ENCODE measurements at regions not wholly inside any gene's neighbourhood (a gene's known extent, or its start where the extent isn't known, plus 50 kb on each side); places are given as distances from the start of the nearest gene placed in this dataset.
"Not testable (repeated sequence)": the region's sequence is repeated elsewhere in the genome, so short reads cannot be mapped to it uniquely, and the experiment has no call there.

- H3K4me3 Mint-ChIP-seq, result no peak overlapping the region
- ATAC-seq (ENCODE audit: low read depth in 2 of 2) (no peak), DNase-seq (no peak)
- H3K27me3 Mint-ChIP-seq, result peaks cover 7 to 27% (median 13%) of the 10 kb centered on the region in 3 donors
- no peak overlapping the region for H3K27ac Mint-ChIP-seq
- H3K36me3 Mint-ChIP-seq, result no peaks in the 10 kb centered on the region
- H3K4me1 Mint-ChIP-seq, result no peaks in the 10 kb centered on the region
- H3K9me3 Mint-ChIP-seq, result peaks cover 0 to 9% (median 3%) of the 10 kb centered on the region in 7 donors
These were observed 144.8 kb upstream of the TNP1 start for GRCh38 chr2:217004656-217005055.

DNA sequence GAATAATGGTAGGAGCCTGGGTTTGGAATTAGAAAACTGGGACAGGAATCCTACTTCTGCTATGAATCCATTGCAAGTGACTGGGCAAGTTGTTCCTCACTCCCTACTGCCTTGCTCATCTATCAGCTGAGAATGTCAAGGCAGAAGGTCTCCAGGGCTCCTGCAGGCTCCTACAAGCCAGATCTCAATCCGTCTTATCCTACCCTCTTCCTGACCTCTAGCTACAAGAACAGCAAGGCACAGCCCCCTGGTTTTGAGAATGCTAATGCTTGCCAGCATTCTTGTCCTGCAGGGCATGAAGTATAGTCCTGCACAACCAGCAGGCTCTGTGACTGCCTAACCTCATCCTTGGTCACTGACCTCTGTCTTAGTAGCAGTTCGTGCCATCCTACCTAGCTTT lies 141.9 kb upstream of the TNP1 start:
- no peak for DNase-seq
- no peaks in the 10 kb centered on the region for H3K4me1 Mint-ChIP-seq
- ATAC-seq (ENCODE audit: low read depth in 2 of 2), result no peak
- H3K9me3 Mint-ChIP-seq, result peaks cover 0 to 6% (median 3%) of the 10 kb centered on the region in 7 donors
- no peaks in the 10 kb centered on the region for H3K36me3 Mint-ChIP-seq
- no peak overlapping the region for H3K27ac Mint-ChIP-seq
- no peak overlapping the region for H3K4me3 Mint-ChIP-seq
- peaks cover 9 to 16% (median 10%) of the 10 kb centered on the region in 3 donors for H3K27me3 Mint-ChIP-seq

DNA sequence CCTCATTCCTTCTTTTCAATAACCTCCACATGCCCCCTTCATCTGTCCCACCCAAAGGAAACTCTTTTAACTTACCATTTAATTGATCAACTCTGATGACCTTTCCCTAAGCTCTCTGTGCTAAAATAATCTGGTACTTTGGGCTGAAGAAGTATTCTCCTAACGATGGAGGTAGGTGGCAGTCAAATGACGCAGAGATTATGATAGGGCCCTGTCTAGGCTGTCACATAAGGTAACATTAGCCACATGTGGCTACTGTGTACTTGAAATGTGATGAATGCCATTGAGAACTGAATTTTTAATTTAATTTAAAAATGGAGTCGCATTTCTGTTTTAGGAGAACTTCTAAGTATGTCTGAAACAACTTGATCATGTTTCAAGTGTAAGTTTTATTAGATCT lies 140.5 kb upstream of the TNP1 start:
- Mint-ChIP-seq H3K4me3 (no peak overlapping the region), H3K9me3 (peaks cover 0 to 4% (median 2%) of the 10 kb centered on the region in 7 donors), H3K4me1 (no peaks in the 10 kb centered on the region), H3K27ac (no peak overlapping the region), H3K36me3 (no peaks in the 10 kb centered on the region), H3K27me3 (peaks cover 9 to 17% (median 15%) of the 10 kb centered on the region in 3 donors)
- DNase-seq (no peak), ATAC-seq (ENCODE audit: low read depth in 2 of 2) (no peak)

DNA sequence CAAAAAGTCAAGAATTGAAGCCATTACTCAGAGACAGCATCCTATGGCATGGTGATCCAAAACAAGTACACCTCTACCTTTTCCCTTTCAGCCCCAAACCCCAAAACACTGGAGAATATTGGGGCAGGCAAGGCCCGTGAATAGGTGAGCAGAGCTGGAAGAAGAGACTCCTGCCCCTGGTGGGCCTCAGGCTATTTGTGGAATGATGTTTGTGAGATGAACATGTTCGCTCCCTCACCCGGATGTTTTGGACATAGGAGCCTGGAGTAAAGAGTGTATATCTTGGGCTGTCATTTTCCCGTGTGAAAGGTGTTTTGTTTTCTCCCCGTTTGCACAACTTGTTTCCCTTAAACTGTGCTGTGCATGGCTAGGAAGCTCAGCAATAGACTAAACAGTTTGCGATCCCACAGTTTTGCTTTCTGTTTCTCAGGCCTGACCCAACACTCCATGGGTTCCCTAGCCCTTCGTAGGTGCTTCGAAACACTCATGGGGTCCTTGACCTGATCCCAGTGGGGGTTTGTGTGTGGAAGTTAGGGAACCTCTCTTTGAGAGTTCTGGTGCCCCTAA lies 136.5 kb upstream of the TNP1 start:
- Mint-ChIP-seq H3K4me1 (no peaks in the 10 kb centered on the region), H3K9me3 (peaks cover 0 to 7% (median 0%) of the 10 kb centered on the region in 7 donors), H3K27ac (no peak overlapping the region), H3K27me3 (peaks cover 12 to 30% (median 25%) of the 10 kb centered on the region in 3 donors), H3K4me3 (no peak overlapping the region), H3K36me3 (no peaks in the 10 kb centered on the region)
- no peak for ATAC-seq (ENCODE audit: low read depth in 2 of 2)
- no peak for DNase-seq

GRCh38 chr2:216994353-216994854 lies 134.5 kb upstream of the TNP1 start:
- Mint-ChIP-seq H3K27ac (no peak overlapping the region), H3K4me3 (no peak overlapping the region)

DNA sequence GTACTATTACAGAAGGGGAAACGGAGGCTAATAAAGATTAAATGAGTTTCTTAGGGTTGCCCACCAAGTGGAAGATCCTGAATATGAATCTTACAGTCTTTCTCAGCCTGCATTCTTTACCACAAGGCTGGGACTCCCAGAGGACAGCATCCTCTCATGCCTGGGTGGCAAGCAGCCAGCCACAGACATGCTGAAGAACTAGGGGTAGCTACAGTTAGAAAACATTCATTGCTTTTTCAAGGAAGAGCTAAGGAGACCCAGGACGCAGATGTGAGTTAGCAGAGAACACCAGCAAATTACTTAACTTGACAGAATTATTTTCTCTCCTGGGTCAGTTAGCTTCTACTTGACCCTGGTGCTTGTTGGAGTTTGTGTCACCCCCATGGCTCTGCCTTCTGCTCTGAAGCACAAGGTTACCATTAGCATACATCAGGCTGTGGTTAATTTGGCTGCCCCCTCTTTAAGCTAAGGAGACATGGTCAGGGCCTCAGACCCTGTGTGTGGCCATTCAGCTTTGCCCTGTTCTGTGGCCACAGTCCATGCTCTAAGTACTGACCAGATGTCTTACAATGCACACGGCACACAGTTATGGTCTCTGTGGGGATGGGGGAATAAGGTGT lies 132.3 kb upstream of the TNP1 start:
- H3K27ac Mint-ChIP-seq, result no peak overlapping the region
- no peaks in the 10 kb centered on the region for H3K36me3 Mint-ChIP-seq
- no peak overlapping the region for H3K4me3 Mint-ChIP-seq
- H3K27me3 Mint-ChIP-seq, result peaks cover 9 to 31% (median 20%) of the 10 kb centered on the region in 3 donors
- H3K9me3 Mint-ChIP-seq, result peaks cover 0 to 3% (median 0%) of the 10 kb centered on the region in 7 donors
- no peaks in the 10 kb centered on the region for H3K4me1 Mint-ChIP-seq
- no peak for DNase-seq
- ATAC-seq (ENCODE audit: low read depth in 2 of 2), result no peak

More at GRCh38 chr2:216994353-216994854, 134.5 kb upstream of the TNP1 start:
- peaks cover 9 to 34% (median 23%) of the 10 kb centered on the region in 3 donors for H3K27me3 Mint-ChIP-seq
- no peaks in the 10 kb centered on the region for H3K4me1 Mint-ChIP-seq
- DNase-seq (no peak), ATAC-seq (ENCODE audit: low read depth in 2 of 2) (no peak)
- no peaks in the 10 kb centered on the region for H3K36me3 Mint-ChIP-seq
- H3K9me3 Mint-ChIP-seq, result peaks cover 0 to 6% (median 0%) of the 10 kb centered on the region in 7 donors

DNA sequence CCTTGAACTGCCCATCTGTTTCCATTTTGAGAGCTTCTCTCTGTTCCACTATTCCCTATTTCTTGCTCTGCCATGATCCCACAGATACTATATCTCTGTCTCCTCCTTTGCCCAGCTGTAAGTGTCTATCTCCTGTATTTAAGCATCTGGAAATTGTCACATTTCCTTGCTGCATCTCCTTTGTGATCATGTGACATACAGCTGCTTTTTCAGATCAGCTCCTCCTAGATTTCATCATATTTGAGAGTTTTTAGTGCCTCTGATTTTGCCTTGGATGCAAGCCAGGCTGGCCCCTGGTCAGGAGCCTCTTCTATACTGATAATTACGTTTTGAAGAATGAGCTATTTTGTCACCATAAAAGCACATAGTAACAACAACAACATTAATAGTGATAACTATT lies 131.7 kb upstream of the TNP1 start:
- no peaks in the 10 kb centered on the region for H3K4me1 Mint-ChIP-seq
- H3K27ac Mint-ChIP-seq, result no peak overlapping the region
- H3K36me3 Mint-ChIP-seq, result no peaks in the 10 kb centered on the region
- peak overlapping the region in 1 of 8 donors; percentile 9 for H3K4me3 Mint-ChIP-seq
- DNase-seq (no peak), ATAC-seq (ENCODE audit: low read depth in 2 of 2) (no peak)
- peaks cover 9 to 31% (median 20%) of the 10 kb centered on the region in 3 donors for H3K27me3 Mint-ChIP-seq
- H3K9me3 Mint-ChIP-seq, result peaks cover 0 to 3% (median 0%) of the 10 kb centered on the region in 7 donors

DNA sequence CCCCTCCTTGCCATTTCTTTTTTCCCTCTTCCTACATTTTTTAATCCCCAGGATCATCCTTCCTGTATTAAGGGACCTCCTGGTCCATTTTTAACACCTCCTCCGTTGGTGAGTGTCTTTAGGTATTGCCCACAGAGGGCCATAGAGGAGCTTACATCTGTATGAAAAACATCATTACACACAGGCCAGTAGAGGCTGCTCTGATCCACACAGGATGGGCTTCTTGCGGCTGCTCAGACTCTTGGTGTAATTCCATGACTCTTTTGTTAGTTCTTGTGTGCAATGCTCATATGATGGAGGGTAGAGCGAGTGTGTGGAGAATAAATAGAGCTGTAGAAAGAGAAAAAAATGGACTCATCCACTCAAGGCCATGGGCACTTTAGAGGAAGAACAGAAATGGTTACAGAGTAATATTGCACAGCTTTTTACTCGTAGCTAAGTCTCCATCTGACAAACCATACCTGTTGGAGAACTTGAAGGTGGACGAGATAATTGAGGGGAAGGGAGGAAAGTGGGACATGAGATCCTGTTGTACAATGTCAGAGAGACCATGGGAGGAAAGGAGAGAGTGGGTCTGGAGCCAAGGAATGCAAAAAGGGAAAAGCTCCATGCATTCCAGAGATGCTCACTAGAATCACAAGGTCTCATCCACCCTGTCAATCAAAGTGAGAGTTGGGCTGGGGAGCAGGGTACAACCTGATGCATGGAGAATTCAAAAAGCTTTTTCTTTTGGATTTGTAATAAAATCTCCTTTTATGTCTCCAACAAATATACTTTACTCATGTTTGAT lies 129.7 kb upstream of the TNP1 start:
- no peaks in the 10 kb centered on the region for H3K4me1 Mint-ChIP-seq
- peaks cover 3 to 25% (median 13%) of the 10 kb centered on the region in 3 donors for H3K27me3 Mint-ChIP-seq
- H3K27ac Mint-ChIP-seq, result no peak overlapping the region

GRCh38 chr2:216987252-216987821 lies 127.5 kb upstream of the TNP1 start:
- H3K27me3 Mint-ChIP-seq, result peaks cover 6 to 39% (median 12%) of the 10 kb centered on the region in 3 donors
- peaks cover 0 to 3% (median 0%) of the 10 kb centered on the region in 7 donors for H3K9me3 Mint-ChIP-seq

More for the DNA sequence above, 129.7 kb upstream of the TNP1 start:
- Mint-ChIP-seq H3K36me3 (no peaks in the 10 kb centered on the region), H3K9me3 (peaks cover 0 to 3% (median 0%) of the 10 kb centered on the region in 7 donors), H3K4me3 (no peak overlapping the region)
- no peak for ATAC-seq (ENCODE audit: low read depth in 2 of 2)
- no peak for DNase-seq

GRCh38 chr2:216985658-216986141 lies 125.8 kb upstream of the TNP1 start:
- DNase-seq, result no peak
- Mint-ChIP-seq H3K9me3 (peaks cover 0 to 9% (median 0%) of the 10 kb centered on the region in 7 donors), H3K27me3 (peaks cover 6 to 35% (median 24%) of the 10 kb centered on the region in 3 donors), H3K4me3 (no peak overlapping the region), H3K4me1 (no peaks in the 10 kb centered on the region), H3K27ac (no peak overlapping the region), H3K36me3 (no peaks in the 10 kb centered on the region)
- no peak for ATAC-seq (ENCODE audit: low read depth in 2 of 2)

More at GRCh38 chr2:216987252-216987821, 127.5 kb upstream of the TNP1 start:
- Mint-ChIP-seq H3K4me3 (no peak overlapping the region), H3K4me1 (no peaks in the 10 kb centered on the region), H3K27ac (no peak overlapping the region), H3K36me3 (no peaks in the 10 kb centered on the region)
- no peak for DNase-seq
- ATAC-seq (ENCODE audit: low read depth in 2 of 2), result no peak

- Mint-ChIP-seq H3K27me3 (peaks cover 6 to 35% (median 26%) of the 10 kb centered on the region in 3 donors), H3K4me1 (no peaks in the 10 kb centered on the region), H3K36me3 (no peaks in the 10 kb centered on the region), H3K9me3 (peaks cover 0 to 13% (median under 1%) of the 10 kb centered on the region in 7 donors), H3K27ac (no peak overlapping the region), H3K4me3 (no peak overlapping the region)
- no peak for DNase-seq
- no peak for ATAC-seq (ENCODE audit: low read depth in 2 of 2)
These were observed 125.1 kb upstream of the TNP1 start for GRCh38 chr2:216984937-216985336.

DNA sequence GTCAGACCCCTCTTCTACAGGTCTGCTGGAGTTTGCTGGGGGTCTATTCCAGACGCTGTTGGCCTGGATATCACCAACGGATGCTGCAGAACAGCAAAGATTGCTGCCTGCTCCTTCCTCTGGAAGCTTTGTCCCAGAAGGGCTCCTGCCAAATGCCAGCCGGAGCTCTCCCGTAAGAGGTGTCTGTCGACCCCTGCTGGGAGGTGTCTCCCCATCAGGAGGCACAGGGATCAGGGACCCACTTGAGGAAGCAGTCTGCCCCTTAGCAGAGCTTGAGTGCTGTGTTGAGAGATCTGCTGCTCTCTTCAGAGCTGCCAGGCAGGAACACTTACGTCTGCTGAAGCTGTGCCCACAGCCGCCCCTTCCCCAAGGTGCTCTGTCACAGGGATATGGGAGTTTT lies 122.1 kb upstream of the TNP1 start:
- ATAC-seq (ENCODE audit: low read depth in 2 of 2); DNase-seq; H3K4me1 Mint-ChIP-seq; H3K4me3 Mint-ChIP-seq; H3K27ac Mint-ChIP-seq; H3K36me3 Mint-ChIP-seq: not testable (repeated sequence)
- H3K9me3 Mint-ChIP-seq, result peaks cover 0 to 31% (median 15%) of the 10 kb centered on the region in 7 donors
- H3K27me3 Mint-ChIP-seq, result peaks cover 6 to 33% (median 27%) of the 10 kb centered on the region in 3 donors

DNA sequence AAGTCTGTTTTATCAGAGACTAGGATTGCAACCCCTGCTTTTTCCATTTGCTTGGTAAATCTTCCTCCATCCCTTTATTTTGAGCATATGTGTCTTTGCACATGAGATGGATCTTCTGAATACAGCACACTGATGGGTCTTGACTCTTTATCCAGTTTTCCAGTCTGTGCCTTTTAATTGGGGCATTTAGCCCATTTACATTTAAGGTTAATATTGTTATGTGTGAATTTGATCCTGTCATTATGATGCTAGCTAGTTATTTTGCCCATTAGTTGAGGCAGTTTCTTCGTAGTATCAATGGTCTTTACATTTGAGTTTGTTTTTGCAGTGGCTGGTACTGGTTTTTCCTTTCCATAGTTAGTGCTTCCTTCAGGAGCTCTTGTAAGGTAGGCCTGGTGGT lies 120.6 kb upstream of the TNP1 start:
- H3K4me3 Mint-ChIP-seq; H3K4me1 Mint-ChIP-seq; DNase-seq; H3K27ac Mint-ChIP-seq; ATAC-seq (ENCODE audit: low read depth in 2 of 2); H3K36me3 Mint-ChIP-seq: not testable (repeated sequence)
- H3K27me3 Mint-ChIP-seq, result peaks cover 6 to 27% (median 21%) of the 10 kb centered on the region in 3 donors
- peaks cover 0 to 31% (median 15%) of the 10 kb centered on the region in 7 donors for H3K9me3 Mint-ChIP-seq
